ENCODE measurements at regions not wholly inside any gene's neighbourhood (a gene's known extent, or its start where the extent isn't known, plus 50 kb on each side); places are given as distances from the start of the nearest gene placed in this dataset.

DNA sequence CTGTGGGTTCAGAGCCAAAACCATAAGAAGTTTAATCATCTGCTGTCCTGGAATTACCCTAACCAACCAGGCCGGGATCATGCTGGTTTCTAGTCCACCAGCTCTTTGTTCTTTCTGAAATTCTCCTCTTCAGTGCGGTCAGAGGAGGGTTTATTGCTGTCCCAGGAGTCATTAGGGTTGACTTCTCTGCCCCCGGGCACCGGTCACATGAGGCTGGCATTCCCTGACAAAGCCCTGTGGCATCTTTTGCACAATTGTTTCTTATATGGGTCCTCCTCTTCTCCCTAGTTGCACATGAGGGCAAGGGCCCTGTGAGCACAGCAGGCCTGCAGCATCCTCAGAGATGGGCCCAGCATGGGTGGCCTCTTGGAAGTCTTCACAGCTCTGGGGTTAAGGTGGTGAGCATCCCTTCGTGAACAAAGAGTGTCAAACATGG is 243.9 kb downstream of the IRF8 start:
- DNase-seq (ENCODE audit: low spot score), result no peak

DNA sequence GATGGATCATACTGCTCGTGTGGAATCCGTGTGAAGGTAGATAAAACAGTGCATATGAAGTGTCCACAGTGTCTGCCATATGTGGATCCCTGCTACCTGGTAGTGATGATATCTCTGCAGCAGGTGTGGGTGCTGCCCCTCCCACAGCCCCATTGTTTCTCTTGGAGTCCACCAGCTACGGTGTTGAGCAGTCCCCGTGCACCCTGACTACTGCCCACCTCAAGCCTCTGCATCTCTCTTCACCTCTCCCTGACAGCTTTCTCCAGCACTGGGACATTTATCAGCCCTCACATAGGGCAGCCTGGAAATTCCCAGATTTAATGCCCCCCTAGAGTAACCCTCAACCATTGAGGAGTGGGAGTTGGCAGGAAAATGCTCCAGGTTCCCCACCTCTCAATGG is 244.7 kb downstream of the IRF8 start:
- DNase-seq (ENCODE audit: low spot score), result no peak

DNA sequence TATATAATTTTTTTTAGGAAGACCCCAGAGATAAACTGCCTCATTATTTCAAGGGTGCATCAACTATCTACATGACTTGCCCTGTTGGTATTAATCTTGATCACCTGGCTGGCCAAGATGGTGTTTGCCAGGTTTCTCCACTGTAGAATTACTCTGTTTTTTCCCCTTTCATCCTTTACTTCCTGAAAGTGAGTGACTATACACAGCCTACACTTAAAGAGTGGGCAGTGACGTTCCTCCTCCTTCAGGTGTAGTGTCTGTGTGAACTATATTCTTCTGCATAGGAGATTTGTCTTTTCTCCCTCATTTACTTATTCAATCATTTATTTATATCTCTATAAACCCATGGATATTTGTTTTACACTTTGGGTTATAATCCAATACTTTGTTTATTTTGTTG is 246.7 kb downstream of the IRF8 start:
- no peak for DNase-seq (ENCODE audit: low spot score)

DNA sequence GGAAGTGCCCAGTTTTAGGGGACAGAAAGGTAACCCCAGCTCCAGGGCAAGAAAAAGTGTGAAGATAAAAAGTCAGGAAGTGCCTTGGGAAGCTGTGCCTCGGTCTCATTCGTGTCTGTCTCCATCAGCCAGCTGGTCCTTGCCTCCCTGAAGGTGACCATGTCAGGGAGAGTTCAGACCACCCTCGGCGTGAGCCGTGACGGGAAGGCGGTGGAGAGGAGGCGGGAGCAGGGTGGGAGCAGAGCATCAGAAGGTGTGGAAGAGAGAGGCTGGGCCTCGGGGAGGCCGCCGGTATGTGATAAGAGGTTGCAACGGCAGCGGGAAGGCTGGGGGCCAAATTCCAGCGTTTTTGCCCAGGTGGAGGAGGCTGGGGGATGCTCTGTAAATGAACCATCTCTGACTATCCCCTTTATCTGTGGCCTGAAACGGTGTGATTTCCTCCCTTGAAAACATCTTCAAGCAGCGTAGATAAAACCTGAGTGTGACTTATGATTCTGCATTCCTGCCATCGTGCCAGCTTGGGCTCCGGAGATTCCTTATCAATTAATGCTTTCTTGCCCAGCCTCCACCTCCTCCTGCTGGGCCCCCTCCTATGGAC is 251.8 kb downstream of the IRF8 start:
- DNase-seq (ENCODE audit: low spot score), result no peak

DNA sequence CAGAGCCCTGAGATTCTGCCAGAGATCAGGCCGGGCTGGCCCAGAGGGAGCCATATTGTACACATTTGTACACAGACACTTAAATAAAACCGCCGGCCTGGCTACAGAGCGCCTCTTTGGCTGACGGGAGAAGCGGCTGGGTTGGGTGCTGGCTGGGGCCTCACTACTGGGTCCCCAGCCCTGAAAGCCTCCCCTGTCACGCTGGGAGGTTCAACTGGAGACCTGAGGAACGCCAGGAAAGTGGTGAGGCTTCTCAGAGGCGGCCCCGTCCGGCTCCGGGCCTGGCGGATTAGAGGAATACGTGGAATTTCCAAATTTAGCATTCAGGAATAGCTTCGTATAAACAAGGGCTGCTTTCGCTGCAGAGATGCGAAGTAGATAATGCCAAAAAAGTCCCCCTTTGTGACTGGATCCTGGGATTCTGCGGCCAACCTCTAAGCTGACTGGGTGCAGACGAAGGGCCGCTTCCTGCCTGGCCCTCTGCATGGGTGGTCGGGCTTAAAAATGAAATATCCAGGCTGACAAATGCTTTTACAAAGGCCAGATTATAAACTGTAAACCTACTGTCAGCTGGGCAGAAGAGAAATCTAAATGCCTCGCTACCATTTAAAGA is 252.4 kb downstream of the IRF8 start:
- no peak for DNase-seq (ENCODE audit: low spot score)

DNA sequence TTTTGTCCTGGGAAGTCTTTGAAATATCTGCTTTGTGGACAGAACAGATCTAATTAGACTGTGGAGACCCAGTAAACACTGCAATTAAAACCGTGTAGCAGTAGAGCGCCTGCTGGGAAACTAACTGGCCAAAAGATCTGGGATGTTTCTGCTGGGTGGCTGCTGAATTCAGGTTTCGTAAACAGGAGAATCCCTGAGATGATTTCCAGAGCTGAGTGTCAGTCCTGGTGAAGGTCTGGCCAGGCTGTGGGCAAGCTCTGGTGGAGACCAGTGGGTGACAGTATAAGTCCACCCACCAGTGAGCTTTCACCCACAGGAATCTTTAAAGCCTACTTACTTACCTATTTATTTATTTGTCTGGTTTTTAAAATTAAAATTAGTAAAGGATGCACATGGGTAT is 257.2 kb downstream of the IRF8 start:
- no peak for DNase-seq (ENCODE audit: low spot score)

DNA sequence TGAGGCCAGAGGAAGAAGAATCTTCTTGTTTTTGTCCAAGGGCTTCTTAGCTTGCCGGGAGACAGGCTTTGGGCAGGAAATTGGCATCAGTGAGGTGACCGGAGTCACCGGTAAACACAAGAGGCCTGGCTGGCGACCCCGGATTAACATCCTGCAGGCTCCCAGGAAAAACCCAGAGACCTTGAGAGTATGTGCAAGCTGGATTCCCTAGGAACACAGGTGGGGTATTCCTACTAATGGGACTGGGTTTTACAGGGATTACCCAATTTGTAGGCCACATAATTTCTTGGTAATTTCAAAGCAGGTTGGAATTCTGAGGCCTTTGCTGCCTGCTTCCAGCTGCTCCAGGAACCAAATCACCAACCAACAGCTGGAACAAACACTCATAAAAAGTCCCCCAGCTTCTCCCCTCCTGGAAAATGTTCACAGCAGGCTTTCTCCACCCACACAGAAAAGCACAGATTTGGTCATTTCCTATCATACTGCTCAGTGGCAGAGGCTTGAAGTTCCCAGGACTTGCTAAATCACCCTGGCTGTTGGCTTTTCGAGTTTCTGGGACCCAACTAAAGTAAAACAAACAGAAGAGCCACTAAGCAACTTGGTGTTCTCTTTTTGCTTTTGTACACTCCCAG is 258.8 kb downstream of the IRF8 start:
- DNase-seq (ENCODE audit: low spot score), result no peak

DNA sequence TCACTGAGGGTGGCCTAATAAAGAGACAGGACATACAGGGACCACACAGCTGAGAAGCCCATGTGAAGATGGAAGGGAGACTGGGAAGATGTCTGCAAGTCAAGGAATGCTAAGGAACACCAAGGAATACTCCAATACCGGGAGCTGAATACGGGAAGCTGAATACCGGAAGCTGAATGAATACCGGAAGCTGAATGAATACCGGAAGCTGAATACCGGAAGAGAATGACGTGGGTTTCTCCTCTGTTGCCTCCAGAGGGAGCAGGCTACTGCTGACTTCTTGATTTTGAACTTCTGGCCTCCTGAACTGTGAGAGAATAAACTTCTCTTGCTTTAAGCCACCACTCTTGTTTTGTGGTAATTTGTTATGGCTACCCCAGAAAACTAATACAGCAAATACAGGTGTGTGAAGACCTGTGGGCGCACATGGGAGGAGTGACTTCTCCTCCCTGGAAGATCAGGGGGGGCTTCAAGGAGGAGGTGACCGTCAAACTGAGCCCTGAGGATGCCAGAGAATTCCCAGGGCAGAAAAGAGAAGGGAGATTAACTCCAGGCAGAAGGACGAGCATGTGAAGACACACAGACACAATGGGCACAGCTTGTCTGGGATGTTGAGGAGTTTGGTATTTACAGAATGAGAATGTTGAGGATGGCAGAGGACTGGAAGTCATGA is 259.9 kb downstream of the IRF8 start:
- DNase-seq (ENCODE audit: low spot score), result no peak

DNA sequence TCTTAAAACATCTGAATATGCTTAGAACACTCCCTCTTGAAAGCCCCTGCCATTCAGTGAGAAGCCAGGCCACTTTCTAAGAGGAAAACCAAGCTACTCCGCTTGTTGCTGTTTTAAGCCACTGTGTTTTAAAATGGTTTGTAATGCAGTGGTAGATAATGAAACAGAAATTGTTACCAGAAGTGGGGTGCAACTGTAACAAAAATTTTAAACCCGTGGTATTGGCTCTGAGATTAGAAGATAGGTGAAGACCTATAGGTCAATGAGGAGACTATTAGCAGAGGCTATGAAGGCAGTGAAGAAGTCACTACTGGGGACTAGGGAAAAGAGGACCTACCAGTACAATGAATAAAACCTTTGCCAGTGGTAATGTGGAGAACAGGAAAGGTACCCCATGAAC is 266.5 kb downstream of the IRF8 start:
- no peak for DNase-seq (ENCODE audit: low spot score)

DNA sequence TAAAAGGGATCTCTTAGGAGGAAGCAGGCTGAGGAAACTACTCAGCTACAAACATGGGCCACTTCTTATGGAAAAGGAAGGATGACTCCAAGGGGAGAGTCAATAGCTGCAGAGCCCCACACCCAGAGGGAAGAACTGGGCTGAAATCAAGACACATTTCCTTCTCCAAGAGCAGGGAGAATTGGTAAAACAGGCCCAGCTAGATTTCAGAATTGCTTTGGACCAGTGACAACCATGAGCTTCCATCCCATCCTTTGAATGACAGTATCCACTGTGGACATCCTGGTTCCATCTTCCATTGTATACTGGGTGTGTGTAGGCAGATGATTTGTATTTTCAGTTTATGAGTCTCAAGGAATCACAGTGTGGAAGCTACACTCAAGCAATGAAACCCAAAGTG is 267.5 kb downstream of the IRF8 start:
- DNase-seq (ENCODE audit: low spot score), result no peak

DNA sequence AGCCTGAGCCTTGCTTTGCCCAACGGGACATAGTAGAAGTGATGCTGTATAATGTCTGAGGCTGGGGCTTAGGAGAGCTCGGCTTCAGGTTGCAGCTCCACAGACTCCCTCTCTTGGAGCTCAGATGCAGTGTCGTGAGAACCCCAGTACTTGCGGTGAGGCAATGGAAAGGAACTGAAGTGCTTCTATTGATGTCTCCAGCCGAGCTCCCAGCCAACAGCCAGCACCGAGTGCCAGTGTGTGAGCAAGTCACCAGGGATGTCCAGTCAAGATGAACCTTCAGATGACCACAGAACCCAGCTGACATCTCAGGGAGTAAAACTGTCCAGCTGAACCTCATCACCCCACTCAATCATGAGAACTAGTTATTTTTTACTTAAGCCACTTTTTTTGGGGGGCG is 268.1 kb downstream of the IRF8 start:
- no peak for DNase-seq (ENCODE audit: low spot score)

DNA sequence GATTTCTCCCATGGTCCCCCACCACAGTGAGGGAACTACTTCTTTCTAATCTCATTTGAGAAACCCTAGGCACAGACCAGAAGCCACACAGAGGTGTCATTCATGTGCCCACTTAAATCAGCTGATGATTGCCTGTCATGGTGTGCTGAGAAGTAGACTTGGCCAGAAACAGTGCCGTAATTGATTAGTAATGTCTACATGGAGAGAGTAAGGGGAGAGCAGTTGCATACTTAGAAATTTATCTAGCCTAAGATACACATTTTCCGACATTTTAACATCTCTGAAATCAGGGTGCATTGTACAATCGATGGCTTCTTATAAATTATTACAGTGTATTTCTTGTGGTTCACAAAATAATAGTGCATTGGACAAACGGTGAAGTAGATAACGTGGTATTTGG is 271.8 kb downstream of the IRF8 start:
- no peak for DNase-seq (ENCODE audit: low spot score)

DNA sequence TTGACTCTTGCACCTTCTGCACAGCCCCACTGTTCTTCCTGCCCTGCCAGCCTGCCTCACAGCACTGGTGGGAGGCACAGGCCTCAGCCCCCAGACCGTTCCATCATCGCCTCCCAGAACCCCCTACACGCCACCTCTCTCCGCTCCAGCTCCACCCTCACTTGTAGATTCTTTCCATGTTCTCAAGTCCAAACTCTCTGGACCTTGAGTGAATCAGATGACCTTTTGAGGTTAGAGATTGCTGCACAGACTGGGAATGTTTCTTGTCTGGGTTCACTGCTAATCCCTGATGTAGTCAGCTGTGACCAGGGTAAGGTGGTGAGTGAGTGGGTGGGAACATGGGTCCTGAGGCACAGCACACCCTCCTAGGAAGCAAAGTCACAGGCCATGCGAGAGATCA is 272.4 kb downstream of the IRF8 start:
- no peak for DNase-seq (ENCODE audit: low spot score)

DNA sequence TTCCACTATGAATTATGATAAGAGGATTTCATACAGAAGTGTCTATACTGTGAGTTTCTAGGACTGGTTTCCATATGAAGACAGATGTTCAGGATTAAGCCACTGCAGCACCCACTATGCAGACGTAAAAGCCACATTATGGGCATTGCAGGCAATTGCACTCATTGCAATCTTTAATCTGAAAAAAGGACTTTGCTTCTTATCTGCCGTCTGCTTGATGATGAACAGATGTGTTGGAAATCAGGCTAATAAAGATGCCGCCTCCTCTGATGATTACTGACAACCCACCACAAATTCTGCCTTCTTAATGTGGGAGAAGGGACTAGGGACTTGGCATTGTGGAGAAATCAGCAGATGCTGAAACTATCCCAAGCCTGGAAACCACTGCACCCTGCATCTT is 276.9 kb downstream of the IRF8 start:
- no peak for DNase-seq (ENCODE audit: low spot score)

DNA sequence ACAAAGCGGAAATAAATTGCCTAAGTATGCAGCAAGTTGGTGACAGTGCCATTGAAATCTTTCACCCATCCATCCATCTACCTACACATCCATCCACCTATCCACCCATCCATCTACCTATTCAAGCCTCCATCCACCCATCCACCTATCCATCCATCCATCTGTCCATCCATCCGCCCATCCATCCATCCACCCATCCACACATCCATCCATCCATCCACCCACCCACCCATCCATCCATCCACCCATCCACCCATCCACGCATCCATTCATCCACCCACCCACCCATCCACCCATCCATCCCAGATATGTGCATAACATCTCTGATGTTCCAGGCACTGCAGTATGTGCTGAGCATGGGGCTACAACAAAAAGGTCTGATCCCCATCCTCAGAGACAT is 277.5 kb downstream of the IRF8 start:
- no peak for DNase-seq (ENCODE audit: low spot score)

DNA sequence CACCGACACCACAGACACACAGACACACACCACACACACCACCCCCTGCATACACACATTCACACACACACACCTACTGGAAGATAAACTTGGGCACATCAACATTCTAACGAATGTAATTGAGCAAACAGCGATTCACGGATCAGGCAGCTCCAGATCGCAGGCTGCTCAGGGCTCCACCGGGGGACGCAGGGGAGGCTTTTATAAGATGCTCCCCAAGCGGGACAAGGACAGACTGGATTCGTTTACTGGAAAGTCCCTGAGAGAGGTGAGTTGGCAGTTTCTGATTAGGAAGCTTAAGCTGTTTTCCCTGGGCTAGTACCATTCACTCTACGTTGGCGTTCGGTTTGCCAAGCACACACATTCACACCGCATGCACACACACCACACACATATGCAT is 281.3 kb downstream of the IRF8 start:
- DNase-seq (ENCODE audit: low spot score), result no peak

DNA sequence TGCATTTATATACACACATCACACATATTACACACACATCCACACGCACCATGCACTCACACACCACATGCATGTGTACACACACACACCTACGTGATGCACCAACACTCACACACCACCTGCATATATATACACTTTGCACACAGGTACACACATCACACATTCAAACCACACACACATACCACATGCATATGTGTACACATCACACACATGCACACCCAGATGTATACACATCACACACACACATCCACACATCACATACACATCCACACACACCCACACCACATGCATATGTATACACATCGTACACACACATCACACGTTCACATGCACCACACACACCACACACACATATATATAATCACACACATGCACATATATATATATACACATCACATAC is 281.8 kb downstream of the IRF8 start:
- DNase-seq (ENCODE audit: low spot score), result no peak

DNA sequence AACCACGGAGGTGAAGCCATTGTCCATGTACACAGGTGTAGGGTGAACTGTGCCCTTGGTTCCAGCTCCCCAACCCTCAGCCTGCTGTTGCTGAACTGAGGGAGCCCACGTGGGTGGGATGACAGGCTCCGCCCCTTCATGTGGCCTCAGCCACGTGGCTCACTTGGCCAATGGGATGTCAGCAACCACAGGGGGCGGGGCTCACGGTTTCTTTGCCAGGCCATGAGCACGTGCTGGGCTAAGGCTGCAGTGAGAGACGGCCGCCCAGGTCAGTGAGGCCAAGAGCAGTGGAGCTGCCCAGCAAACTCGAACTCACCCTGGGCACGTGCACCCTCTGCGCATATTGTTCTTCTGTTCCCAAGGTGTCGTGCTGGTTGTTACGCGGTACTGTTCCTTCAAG is 282.6 kb downstream of the IRF8 start:
- no peak for DNase-seq (ENCODE audit: low spot score)

DNA sequence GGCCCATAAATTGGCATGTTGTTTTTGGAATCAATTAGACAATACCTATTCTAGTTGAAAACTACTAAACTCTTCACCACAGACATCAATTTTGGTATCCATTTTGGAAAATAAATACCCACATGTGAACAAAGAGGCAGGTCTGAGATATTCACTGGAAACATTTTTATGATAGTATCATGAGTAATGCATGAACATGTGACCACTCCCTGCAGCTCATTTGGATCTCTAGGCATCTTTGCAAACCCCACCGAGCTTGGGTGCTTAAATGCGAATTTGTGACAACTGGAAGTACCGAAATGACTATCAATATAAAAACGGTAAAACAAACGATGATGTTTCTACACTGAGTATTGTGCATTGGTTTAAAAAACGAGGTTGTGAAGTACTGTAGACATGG is 285.2 kb downstream of the IRF8 start:
- no peak for DNase-seq (ENCODE audit: low spot score)

DNA sequence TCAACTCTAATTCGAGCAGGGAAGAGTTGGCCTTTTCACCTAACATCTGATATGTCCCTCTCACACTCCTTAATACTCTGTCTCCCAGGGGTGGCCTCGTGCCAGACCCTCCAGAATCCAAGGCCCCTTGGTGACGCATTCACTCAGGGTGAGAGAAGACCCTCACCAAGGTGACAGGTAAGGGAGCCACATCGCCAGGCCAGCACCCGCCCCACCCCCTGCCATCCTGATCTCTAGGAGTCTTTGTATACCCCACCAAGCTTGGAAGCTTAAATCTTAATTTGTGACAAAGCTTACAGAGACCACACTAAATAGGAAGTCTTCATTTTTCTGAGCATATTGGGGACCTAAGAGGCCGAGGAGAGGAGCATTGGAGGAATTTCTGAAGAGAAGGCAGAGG is 286.1 kb downstream of the IRF8 start:
- no peak for DNase-seq (ENCODE audit: low spot score)

DNA sequence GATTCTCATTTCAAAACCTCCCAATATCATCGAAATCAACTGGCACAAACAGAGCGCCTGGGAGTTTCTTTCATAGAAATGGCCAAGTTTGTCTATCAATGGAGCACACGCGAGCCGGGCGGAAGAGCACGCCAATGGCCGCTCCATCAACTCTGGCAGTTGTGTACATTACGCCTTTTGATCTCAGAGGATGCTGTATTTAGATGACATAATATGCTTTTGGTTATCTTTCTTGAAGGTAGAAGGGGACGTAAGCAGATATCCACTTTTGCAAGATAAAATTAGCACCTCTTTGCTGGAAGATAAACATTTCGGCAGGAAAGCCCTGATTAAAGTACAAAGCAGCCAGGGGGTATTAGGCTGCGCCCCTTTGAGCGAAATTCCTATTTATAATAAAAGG is 287.4 kb downstream of the IRF8 start:
- no peak for DNase-seq (ENCODE audit: low spot score)

DNA sequence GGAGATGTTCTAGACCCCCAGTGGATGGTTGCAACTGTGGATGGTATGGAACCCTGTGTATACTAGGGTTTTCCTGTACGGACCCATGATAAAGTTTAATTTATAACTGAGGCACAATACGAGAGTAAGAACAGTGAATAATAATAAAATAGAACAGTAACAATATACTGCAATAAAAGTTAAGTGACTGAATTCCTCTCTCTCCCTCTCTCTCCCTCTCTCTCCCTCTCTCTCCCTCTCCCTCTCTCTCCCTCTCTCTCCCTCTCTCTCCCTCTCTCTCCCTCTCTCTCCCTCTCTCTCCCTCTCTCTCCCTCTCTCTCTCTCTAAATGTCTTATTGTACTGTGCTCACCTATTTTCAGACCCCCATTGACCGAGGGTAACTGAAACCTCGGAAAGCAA is 291.0 kb downstream of the IRF8 start:
- no peak for DNase-seq (ENCODE audit: low spot score)

DNA sequence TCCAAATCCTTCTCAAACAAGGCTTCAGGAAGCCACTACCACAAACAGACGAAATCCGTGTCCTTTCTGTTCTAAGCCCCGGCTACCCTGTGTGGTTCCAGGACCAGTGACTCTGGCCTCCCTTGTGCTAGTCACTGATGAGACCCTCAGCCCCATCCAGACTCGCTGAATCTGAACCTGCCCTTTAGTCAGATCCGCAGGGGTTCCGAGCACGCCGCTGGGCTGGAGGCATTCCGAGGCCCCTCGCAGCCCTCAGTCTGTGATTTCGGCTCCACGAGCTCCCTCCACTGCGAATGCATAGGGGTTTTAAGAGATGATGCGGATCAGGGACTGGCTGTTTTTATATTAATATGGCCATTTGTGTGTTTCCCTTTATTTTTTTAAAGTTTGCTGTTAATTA is 292.7 kb downstream of the IRF8 start:
- no peak for DNase-seq (ENCODE audit: low spot score)
